ENCODE measurements at regions not wholly inside any gene's neighbourhood (a gene's known extent, or its start where the extent isn't known, plus 50 kb on each side); places are given as distances from the start of the nearest gene placed in this dataset.

GRCh38 chr11:100555931-100556330 is 131.2 kb upstream of the ARHGAP42 start:
- no peaks in the 10 kb centered on the region for H3K4me1 Mint-ChIP-seq
- no peak overlapping the region for H3K4me3 Mint-ChIP-seq

GRCh38 chr11:100556781-100557180 is 130.3 kb upstream of the ARHGAP42 start:
- no peak for DNase-seq
- Mint-ChIP-seq H3K9me3 (peaks cover 4% of the 10 kb centered on the region), H3K27ac (no peak overlapping the region), H3K4me3 (no peak overlapping the region), H3K4me1 (no peaks in the 10 kb centered on the region), H3K36me3 (ENCODE audit: low read depth) (no peaks in the 10 kb centered on the region), H3K27me3 (no peaks in the 10 kb centered on the region)
- ATAC-seq: no peak

More at GRCh38 chr11:100555931-100556330, 131.2 kb upstream of the ARHGAP42 start:
- no peaks in the 10 kb centered on the region for H3K27me3 Mint-ChIP-seq
- H3K27ac Mint-ChIP-seq: no peak overlapping the region
- H3K9me3 Mint-ChIP-seq: peaks cover 4% of the 10 kb centered on the region
- H3K36me3 Mint-ChIP-seq (ENCODE audit: low read depth): no peaks in the 10 kb centered on the region
- ATAC-seq (no peak), DNase-seq (no peak)

- ATAC-seq (no peak), DNase-seq (no peak)
- Mint-ChIP-seq H3K27ac (no peak overlapping the region), H3K4me1 (no peaks in the 10 kb centered on the region), H3K27me3 (no peaks in the 10 kb centered on the region), H3K4me3 (no peak overlapping the region), H3K9me3 (peaks cover 4% of the 10 kb centered on the region), H3K36me3 (ENCODE audit: low read depth) (no peaks in the 10 kb centered on the region)
Observed at GRCh38 chr11:100557830-100558611, 129.1 kb upstream of the ARHGAP42 start.

- Mint-ChIP-seq H3K4me3 (no peak overlapping the region), H3K4me1 (no peaks in the 10 kb centered on the region), H3K36me3 (ENCODE audit: low read depth) (no peaks in the 10 kb centered on the region), H3K27me3 (no peaks in the 10 kb centered on the region), H3K27ac (no peak overlapping the region), H3K9me3 (peaks cover 4% of the 10 kb centered on the region)
- DNase-seq: no peak
- ATAC-seq: no peak
Observed at GRCh38 chr11:100560606-100561005, 126.5 kb upstream of the ARHGAP42 start.

- peaks cover 4% of the 10 kb centered on the region for H3K9me3 Mint-ChIP-seq
- no peak overlapping the region for H3K4me3 Mint-ChIP-seq
- no peaks in the 10 kb centered on the region for H3K36me3 Mint-ChIP-seq (ENCODE audit: low read depth)
- H3K27me3 Mint-ChIP-seq: no peaks in the 10 kb centered on the region
- H3K27ac Mint-ChIP-seq: no peak overlapping the region
- no peaks in the 10 kb centered on the region for H3K4me1 Mint-ChIP-seq
- ATAC-seq (no peak), DNase-seq (no peak)
Observed at GRCh38 chr11:100561323-100561722, 125.8 kb upstream of the ARHGAP42 start.

- Mint-ChIP-seq H3K4me1 (no peaks in the 10 kb centered on the region), H3K4me3 (no peak overlapping the region), H3K36me3 (ENCODE audit: low read depth) (no peaks in the 10 kb centered on the region), H3K27ac (no peak overlapping the region), H3K9me3 (peaks cover 4% of the 10 kb centered on the region), H3K27me3 (no peaks in the 10 kb centered on the region)
- ATAC-seq (no peak), DNase-seq (no peak)
Observed at GRCh38 chr11:100562128-100562527, 125.0 kb upstream of the ARHGAP42 start.

GRCh38 chr11:100563541-100564280 is 123.4 kb upstream of the ARHGAP42 start:
- ATAC-seq (no peak), DNase-seq (no peak)
- Mint-ChIP-seq H3K27me3 (no peaks in the 10 kb centered on the region), H3K9me3 (no peaks in the 10 kb centered on the region), H3K36me3 (ENCODE audit: low read depth) (no peaks in the 10 kb centered on the region), H3K4me3 (no peak overlapping the region), H3K4me1 (no peaks in the 10 kb centered on the region), H3K27ac (no peak overlapping the region)

- no peaks in the 10 kb centered on the region for H3K27me3 Mint-ChIP-seq
- H3K4me3 Mint-ChIP-seq: no peak overlapping the region
- no peaks in the 10 kb centered on the region for H3K36me3 Mint-ChIP-seq (ENCODE audit: low read depth)
- no peaks in the 10 kb centered on the region for H3K9me3 Mint-ChIP-seq
- ATAC-seq (no peak), DNase-seq (no peak)
- H3K4me1 Mint-ChIP-seq: no peaks in the 10 kb centered on the region
- no peak overlapping the region for H3K27ac Mint-ChIP-seq
Observed at GRCh38 chr11:100573911-100574513, 113.1 kb upstream of the ARHGAP42 start.

- Mint-ChIP-seq H3K9me3 (no peaks in the 10 kb centered on the region), H3K4me1 (no peaks in the 10 kb centered on the region), H3K36me3 (ENCODE audit: low read depth) (no peaks in the 10 kb centered on the region), H3K27me3 (no peaks in the 10 kb centered on the region), H3K27ac (no peak overlapping the region), H3K4me3 (no peak overlapping the region)
- ATAC-seq: no peak
- DNase-seq: no peak
Observed at GRCh38 chr11:100574894-100575769, 112.0 kb upstream of the ARHGAP42 start.

GRCh38 chr11:100575860-100576717 is 111.0 kb upstream of the ARHGAP42 start:
- no peak overlapping the region for H3K27ac Mint-ChIP-seq
- no peaks in the 10 kb centered on the region for H3K4me1 Mint-ChIP-seq

GRCh38 chr11:100576718-100577021 is 110.4 kb upstream of the ARHGAP42 start:
- Mint-ChIP-seq H3K4me1 (no peaks in the 10 kb centered on the region), H3K4me3 (no peak overlapping the region), H3K9me3 (no peaks in the 10 kb centered on the region), H3K27ac (no peak overlapping the region), H3K36me3 (ENCODE audit: low read depth) (no peaks in the 10 kb centered on the region), H3K27me3 (no peaks in the 10 kb centered on the region)
- DNase-seq (no peak), ATAC-seq (no peak)

More at GRCh38 chr11:100575860-100576717, 111.0 kb upstream of the ARHGAP42 start:
- H3K9me3 Mint-ChIP-seq: no peaks in the 10 kb centered on the region
- no peak for ATAC-seq
- no peaks in the 10 kb centered on the region for H3K36me3 Mint-ChIP-seq (ENCODE audit: low read depth)
- peak; percentile 3 for DNase-seq
- no peaks in the 10 kb centered on the region for H3K27me3 Mint-ChIP-seq
- no peak overlapping the region for H3K4me3 Mint-ChIP-seq

- H3K4me1 Mint-ChIP-seq: no peaks in the 10 kb centered on the region
- no peak overlapping the region for H3K4me3 Mint-ChIP-seq
- no peak overlapping the region for H3K27ac Mint-ChIP-seq
- H3K27me3 Mint-ChIP-seq: no peaks in the 10 kb centered on the region
- no peak for DNase-seq
- ATAC-seq: no peak
- no peaks in the 10 kb centered on the region for H3K9me3 Mint-ChIP-seq
- H3K36me3 Mint-ChIP-seq (ENCODE audit: low read depth): no peaks in the 10 kb centered on the region
Observed at GRCh38 chr11:100578831-100579311, 108.2 kb upstream of the ARHGAP42 start.

GRCh38 chr11:100581318-100581717 is 105.8 kb upstream of the ARHGAP42 start:
- DNase-seq (no peak), ATAC-seq (no peak)
- Mint-ChIP-seq H3K27me3 (peaks cover 3% of the 10 kb centered on the region), H3K36me3 (ENCODE audit: low read depth) (no peaks in the 10 kb centered on the region), H3K4me1 (no peaks in the 10 kb centered on the region), H3K27ac (no peak overlapping the region), H3K4me3 (no peak overlapping the region), H3K9me3 (peaks cover 6% of the 10 kb centered on the region)

All from activated naive CD8-positive, alpha-beta T cell treated with anti-CD3 and anti-CD28 coated beads, Interleukin-2, amount 50 U/mL, for 24 hours (primary cell).